VCaP (cell line): ENCODE measurements at regions not wholly inside any gene's neighbourhood (a gene's known extent, or its start where the extent isn't known, plus 50 kb on each side); places are given as distances from the start of the nearest gene placed in this dataset.

Source experiments
- H3K27ac ChIP-seq: fragments of 450-650 bp; 2 replicates; pipeline ENCODE4 v1.5.1; 2017
- TF ChIP-seq, protein P1 (sequence below): fragments of 450-650 bp; conservative IDR thresholded peaks from 2 replicates; pipeline ENCODE4 v1.5.1; 2017; ENCODE audit warnings: mild to moderate bottlenecking, moderate library complexity

DNA sequence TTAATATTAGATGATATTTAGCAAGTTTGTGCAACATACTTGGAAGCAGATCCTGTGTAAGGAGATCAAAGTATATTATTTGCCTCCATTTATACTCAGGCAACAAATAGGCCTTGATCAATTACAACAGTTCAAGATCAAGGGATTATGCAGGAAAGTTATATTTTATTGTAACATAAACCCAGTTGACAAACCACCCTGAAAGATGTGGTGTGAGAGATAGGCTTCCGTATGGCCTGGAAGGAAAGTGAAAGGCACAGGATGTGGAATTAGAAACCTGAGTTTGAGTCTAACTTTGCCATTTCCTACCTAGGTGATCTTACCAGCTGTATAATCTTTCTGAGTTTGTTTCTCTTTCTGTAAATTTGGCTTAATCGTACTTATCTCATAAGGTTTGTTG is 284.1 kb downstream of the BMP4 start:
- TF ChIP-seq, protein P1, sequence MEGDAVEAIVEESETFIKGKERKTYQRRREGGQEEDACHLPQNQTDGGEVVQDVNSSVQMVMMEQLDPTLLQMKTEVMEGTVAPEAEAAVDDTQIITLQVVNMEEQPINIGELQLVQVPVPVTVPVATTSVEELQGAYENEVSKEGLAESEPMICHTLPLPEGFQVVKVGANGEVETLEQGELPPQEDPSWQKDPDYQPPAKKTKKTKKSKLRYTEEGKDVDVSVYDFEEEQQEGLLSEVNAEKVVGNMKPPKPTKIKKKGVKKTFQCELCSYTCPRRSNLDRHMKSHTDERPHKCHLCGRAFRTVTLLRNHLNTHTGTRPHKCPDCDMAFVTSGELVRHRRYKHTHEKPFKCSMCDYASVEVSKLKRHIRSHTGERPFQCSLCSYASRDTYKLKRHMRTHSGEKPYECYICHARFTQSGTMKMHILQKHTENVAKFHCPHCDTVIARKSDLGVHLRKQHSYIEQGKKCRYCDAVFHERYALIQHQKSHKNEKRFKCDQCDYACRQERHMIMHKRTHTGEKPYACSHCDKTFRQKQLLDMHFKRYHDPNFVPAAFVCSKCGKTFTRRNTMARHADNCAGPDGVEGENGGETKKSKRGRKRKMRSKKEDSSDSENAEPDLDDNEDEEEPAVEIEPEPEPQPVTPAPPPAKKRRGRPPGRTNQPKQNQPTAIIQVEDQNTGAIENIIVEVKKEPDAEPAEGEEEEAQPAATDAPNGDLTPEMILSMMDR, result no peak
- no peak overlapping the region for H3K27ac ChIP-seq

DNA sequence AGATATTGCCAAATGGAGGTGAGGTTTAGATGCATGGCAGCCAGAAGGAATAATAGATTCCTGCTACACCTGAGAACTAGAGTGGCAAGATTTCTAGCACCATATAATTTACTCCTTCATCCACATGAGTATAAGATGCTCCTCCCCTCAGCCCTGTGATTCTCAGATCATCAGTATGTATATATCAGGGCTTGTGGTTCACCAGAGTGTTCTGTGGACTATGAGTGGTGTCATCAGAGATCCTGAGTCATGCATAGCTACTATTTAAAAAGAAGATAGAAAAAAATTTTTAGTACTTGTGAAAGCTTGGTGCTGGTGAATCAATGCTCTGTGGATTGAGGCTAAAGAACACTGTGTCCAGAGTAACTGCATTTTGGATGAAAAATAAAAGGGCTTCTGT is 285.9 kb downstream of the BMP4 start:
- TF ChIP-seq, protein P1, result no peak

DNA sequence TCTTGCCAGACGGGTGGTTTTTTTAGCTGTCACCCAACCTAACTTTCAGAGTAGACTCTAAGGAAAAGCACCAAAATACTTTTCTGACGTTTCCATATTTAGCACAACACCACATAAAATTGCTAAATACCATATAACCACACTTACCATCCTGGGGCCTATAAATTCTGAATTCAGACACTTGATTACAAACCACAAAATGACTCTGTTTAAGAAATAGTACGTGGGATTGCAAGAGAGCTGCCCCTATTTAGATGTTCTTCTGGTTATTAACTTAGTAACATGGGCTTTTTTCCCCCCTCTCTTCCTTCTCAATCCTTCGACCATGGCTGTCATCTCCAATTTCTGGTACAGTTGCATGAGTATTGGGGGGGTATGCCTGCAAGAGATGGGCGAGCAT is 287.7 kb downstream of the BMP4 start:
- H3K27ac ChIP-seq, result no peak overlapping the region
- TF ChIP-seq, protein P1, result no peak

More for the DNA sequence above, 285.9 kb downstream of the BMP4 start:
- H3K27ac ChIP-seq, result no peak overlapping the region

DNA sequence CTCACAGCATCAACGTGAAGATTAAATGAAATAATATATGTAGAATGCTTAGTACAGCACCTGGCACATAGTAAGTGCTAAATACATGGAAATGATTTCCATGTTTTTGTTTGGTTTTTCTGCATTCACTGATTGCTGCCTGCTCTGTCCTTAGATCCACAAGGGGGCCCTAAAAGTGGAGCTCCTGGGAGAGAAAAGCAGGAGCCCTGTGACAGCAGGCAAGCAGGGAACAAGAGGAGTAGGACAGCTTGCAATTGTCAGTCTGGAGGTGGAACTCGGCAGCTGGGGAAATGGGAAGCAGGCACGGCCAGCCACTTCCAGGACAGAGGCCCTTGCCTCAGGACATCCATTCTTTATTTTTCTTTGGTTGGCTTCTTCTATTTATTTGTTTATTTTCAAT is 292.9 kb downstream of the BMP4 start:
- TF ChIP-seq, protein P1, result peak; percentile 37
- H3K27ac ChIP-seq, result no peak overlapping the region

DNA sequence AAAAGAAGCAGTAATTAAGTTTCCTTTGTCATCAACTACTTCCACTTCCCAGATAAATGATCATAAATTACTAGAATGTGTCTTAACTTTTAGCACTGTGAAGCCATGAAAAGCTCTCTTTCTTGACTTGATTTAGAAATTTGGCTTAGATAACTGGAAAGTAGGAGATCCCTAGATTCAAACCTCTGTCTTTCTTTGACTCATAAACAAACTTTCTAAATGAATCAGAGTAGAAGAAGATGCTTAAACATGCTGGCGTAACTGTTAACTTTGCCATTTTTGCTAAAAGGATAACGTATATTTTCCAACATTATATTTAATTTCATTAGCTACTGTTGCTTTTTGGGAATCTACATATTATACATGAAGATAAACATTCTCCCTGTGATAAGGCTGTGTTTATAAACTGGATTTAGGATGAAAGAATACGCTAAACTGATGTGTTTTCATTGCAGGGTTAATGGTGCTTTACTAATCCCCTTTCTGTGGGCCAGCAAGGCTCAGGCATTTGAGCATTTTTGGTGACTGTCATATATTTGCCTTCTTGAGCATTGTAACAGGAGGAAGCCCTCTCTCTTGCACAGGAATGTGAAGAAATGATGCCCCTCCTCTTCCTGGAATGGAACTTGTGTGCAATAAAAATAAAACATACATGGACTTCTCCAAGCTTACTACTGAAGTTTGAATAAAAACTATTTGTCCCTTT is 301.4 kb downstream of the BMP4 start:
- no peak overlapping the region for H3K27ac ChIP-seq
- TF ChIP-seq, protein P1, result no peak

DNA sequence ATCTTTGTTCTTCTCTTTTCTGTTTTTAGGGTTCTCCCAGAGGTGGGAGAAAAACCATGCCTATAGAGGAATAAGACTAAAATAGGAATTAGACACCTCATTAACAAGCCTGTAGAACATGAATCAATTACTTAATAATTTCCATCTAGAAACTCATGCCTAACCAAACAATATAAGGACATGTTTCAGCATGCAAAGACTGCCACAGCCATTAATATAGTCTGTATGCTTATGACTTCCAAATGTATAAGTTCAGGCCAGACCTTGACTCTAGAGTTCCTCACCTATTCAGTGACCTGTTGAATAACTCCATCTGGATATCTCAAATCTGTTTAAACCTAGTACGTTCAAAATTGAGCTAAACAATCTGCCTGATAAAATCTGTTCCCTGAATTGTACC is 304.6 kb downstream of the BMP4 start:
- TF ChIP-seq, protein P1, result no peak
- no peak overlapping the region for H3K27ac ChIP-seq

DNA sequence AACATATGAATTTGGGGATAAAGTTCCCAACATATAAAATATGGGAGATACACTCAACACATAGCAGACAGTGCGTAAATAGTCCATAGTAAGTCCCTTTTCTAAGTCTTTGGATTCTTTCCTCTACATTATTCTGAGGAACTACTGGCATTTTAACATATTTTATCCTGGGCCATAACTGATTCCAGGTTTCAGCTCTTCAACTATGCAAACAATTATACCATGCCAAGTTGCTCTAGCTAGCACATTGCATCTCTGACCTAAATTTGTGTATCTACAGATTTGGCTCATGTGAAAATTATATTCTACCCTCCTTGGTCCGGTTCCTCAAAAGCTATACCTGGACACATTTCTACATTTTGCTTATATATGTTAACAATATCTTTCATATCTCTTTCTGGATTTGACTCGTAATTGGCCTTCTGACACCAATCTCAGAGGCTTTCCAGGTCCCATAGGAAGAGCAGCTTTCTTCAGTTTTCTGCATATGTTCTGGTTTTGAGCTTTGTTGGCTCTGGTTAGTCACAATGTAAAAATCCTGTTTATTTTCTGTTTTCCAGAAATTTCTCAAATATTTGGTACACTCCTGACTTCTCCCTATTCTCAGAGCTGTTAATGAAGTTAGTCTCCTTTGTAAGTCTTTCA is 305.4 kb downstream of the BMP4 start:
- TF ChIP-seq, protein P1, result no peak
- H3K27ac ChIP-seq, result no peak overlapping the region
